Tibial nerve (tissue), 4 donors: ENCODE measurements at regions not wholly inside any gene's neighbourhood (a gene's known extent, or its start where the extent isn't known, plus 50 kb on each side); places are given as distances from the start of the nearest gene placed in this dataset.

Experiments
- EP300 ChIP-seq, 2 donors: sonication (generic); formaldehyde crosslinking; IDR thresholded peaks; one replicate each; pipeline ENCODE4 v1.6.1; 2017; ENCODE audit warnings: antibody characterized with exemption in 2 of 2, mild to moderate bottlenecking in 1 of 2
- POLR2A ChIP-seq, 2 donors: fragments of 450-650 bp; IDR thresholded peaks; one replicate each; pipeline ENCODE4 v1.6.1; 2017; ENCODE audit warnings: antibody characterized with exemption in 2 of 2, mild to moderate bottlenecking in 2 of 2, moderate library complexity in 2 of 2
- TF ChIP-seq, protein P1 (sequence below), 5 experiments: fragments of 200-600 bp in 3 of 5; fragments of 450-650 bp in 2 of 5; sonication (generic) in 3 of 5; IDR thresholded peaks; one replicate each; pipeline ENCODE4 v1.5.1; 2016 to 2019; ENCODE audit warnings: antibody characterized with exemption in 5 of 5, mild to moderate bottlenecking in 3 of 5, moderate library complexity in 2 of 5

- TF ChIP-seq, protein P1, sequence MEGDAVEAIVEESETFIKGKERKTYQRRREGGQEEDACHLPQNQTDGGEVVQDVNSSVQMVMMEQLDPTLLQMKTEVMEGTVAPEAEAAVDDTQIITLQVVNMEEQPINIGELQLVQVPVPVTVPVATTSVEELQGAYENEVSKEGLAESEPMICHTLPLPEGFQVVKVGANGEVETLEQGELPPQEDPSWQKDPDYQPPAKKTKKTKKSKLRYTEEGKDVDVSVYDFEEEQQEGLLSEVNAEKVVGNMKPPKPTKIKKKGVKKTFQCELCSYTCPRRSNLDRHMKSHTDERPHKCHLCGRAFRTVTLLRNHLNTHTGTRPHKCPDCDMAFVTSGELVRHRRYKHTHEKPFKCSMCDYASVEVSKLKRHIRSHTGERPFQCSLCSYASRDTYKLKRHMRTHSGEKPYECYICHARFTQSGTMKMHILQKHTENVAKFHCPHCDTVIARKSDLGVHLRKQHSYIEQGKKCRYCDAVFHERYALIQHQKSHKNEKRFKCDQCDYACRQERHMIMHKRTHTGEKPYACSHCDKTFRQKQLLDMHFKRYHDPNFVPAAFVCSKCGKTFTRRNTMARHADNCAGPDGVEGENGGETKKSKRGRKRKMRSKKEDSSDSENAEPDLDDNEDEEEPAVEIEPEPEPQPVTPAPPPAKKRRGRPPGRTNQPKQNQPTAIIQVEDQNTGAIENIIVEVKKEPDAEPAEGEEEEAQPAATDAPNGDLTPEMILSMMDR (IDR thresholded peaks at IDR 0.05): no peak
- TF ChIP-seq POLR2A (IDR thresholded peaks at IDR 0.05): no peak
- TF ChIP-seq EP300 (IDR thresholded peaks at IDR 0.05): no peak
Measured at GRCh38 chr7:149680331-149681025, 92.9 kb downstream of the ZNF467 start.
